ENCODE measurements at regions not wholly inside any gene's neighbourhood (a gene's known extent, or its start where the extent isn't known, plus 50 kb on each side); places are given as distances from the start of the nearest gene placed in this dataset.

GRCh38 chr10:131496351-131497052 is 185.0 kb upstream of the TCERG1L start:
- no peak for TF ChIP-seq CTCF (conservative IDR thresholded peaks at IDR 0.05)
- H3K27ac ChIP-seq = no peak overlapping the region

GRCh38 chr10:131499566-131499965 is 188.0 kb upstream of the TCERG1L start:
- no peak for TF ChIP-seq CTCF (conservative IDR thresholded peaks at IDR 0.05)
- H3K27ac ChIP-seq = no peak overlapping the region

GRCh38 chr10:131500181-131500580 is 188.7 kb upstream of the TCERG1L start:
- no peak for TF ChIP-seq CTCF (conservative IDR thresholded peaks at IDR 0.05)
- H3K27ac ChIP-seq = no peak overlapping the region

- no peak overlapping the region for H3K27ac ChIP-seq
- no peak for TF ChIP-seq CTCF (conservative IDR thresholded peaks at IDR 0.05)
Observed at GRCh38 chr10:131500892-131501291, 189.4 kb upstream of the TCERG1L start.

GRCh38 chr10:131503992-131504391 is 192.5 kb upstream of the TCERG1L start:
- TF ChIP-seq CTCF (conservative IDR thresholded peaks at IDR 0.05) = no peak
- H3K27ac ChIP-seq = no peak overlapping the region

DNA sequence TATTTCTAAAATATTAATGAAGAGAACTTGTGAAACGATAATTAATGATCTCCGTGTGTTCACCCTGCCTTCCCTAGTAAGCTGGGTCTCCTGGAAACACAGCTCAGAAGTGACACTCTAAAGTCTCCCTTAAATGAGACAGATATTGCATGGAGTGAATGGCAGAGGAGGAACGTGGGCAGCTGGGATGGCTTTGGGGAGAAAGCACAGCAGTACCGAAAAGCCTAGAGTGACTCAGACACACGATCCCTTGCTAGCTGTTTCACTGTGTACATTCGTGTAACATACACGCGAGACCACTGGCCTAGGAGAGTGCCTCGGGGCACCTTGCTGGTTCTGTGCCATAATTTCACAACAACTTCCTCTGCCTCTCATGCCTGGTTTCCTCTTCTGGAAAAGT is 199.9 kb upstream of the TCERG1L start:
- no peak for TF ChIP-seq CTCF (conservative IDR thresholded peaks at IDR 0.05)
- no peak overlapping the region for H3K27ac ChIP-seq

GRCh38 chr10:131512852-131513251 is 201.3 kb upstream of the TCERG1L start:
- TF ChIP-seq CTCF (conservative IDR thresholded peaks at IDR 0.05) = no peak
- no peak overlapping the region for H3K27ac ChIP-seq

All from VCaP (cell line).